ENCODE measurements at regions not wholly inside any gene's neighbourhood (a gene's known extent, or its start where the extent isn't known, plus 50 kb on each side); places are given as distances from the start of the nearest gene placed in this dataset.
"Not testable (repeated sequence)": the region's sequence is repeated elsewhere in the genome, so short reads cannot be mapped to it uniquely, and the experiment has no call there.

DNA sequence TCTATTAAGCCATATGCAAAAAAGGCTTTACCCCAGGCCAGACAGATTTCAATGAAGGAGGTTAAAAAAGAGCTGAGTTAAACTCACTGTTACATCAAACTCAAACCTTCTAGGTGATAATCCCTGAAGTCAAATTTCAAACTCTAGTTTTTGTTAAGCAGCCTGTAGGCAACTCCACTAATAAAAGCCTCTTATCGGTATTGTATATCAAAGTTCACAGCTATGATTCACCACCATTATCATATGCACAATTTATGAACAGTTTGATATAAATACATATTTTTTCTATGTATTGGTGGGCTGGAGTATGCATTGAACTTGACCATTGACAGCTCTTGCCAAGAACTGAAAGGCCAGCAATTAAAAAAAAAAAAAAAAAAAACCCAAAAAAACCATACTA, 308.2 kb downstream of the BTBD3 start:
- POLR2A ChIA-PET (ENCODE audit: low non-redundant PET), result no interaction called here
- H3K27ac ChIP-seq, result no peak overlapping the region
- no peak for DNase-seq (ENCODE audit: low spot score)
- TF ChIP-seq, protein P1, sequence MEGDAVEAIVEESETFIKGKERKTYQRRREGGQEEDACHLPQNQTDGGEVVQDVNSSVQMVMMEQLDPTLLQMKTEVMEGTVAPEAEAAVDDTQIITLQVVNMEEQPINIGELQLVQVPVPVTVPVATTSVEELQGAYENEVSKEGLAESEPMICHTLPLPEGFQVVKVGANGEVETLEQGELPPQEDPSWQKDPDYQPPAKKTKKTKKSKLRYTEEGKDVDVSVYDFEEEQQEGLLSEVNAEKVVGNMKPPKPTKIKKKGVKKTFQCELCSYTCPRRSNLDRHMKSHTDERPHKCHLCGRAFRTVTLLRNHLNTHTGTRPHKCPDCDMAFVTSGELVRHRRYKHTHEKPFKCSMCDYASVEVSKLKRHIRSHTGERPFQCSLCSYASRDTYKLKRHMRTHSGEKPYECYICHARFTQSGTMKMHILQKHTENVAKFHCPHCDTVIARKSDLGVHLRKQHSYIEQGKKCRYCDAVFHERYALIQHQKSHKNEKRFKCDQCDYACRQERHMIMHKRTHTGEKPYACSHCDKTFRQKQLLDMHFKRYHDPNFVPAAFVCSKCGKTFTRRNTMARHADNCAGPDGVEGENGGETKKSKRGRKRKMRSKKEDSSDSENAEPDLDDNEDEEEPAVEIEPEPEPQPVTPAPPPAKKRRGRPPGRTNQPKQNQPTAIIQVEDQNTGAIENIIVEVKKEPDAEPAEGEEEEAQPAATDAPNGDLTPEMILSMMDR (conservative IDR thresholded peaks at IDR 0.05; ENCODE audit: low read depth), result no peak
- CTCF ChIA-PET, result no interaction called here

DNA sequence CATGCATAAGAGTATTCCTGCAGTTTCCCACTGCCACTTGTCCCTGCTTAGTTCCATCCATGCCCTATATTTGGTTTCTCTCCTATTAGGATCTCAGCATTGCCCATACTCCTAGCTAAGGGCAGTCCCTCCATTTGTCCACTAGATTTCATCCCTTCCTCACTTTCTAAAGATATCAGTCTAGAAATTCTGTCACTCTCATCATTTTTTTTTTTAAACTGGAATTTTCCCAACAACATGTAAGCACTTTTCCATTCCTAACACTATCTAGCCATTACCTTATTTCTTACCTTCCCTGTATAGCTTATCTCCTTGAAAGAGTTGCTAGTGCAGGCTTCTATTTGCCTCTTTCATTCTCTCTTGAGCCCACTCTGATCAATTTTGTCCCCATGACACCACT, 312.2 kb downstream of the BTBD3 start:
- DNase-seq (ENCODE audit: low spot score), result no peak
- H3K27ac ChIP-seq, result no peak overlapping the region
- TF ChIP-seq, protein P1 (conservative IDR thresholded peaks at IDR 0.05; ENCODE audit: low read depth), result no peak
- ChIA-PET POLR2A (ENCODE audit: low non-redundant PET) (no interaction called here), CTCF (no interaction called here)

DNA sequence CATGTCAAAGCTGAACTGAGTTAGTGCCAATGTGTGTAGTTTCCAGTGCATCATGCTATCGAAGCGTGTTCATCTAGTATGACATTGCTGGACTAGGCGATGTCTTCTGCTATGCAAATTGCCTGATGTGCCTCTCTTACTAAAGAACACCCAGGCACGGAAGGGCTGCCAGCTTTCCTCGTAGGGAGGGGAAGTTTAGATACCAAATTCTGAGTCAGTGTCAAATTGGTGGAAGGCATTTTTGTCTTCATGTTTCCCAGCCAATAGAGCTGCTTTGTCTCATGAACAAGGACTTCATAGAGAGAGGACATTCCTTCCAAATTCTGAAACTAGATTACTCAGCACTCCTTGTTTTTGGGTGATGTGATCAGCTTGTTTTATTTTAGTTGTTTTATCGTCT, 320.1 kb downstream of the BTBD3 start:
- TF ChIP-seq, protein P1 (conservative IDR thresholded peaks at IDR 0.05; ENCODE audit: low read depth), result no peak
- DNase-seq (ENCODE audit: low spot score), result no peak
- ChIA-PET CTCF (no interaction called here), POLR2A (ENCODE audit: low non-redundant PET) (no interaction called here)
- no peak overlapping the region for H3K27ac ChIP-seq

DNA sequence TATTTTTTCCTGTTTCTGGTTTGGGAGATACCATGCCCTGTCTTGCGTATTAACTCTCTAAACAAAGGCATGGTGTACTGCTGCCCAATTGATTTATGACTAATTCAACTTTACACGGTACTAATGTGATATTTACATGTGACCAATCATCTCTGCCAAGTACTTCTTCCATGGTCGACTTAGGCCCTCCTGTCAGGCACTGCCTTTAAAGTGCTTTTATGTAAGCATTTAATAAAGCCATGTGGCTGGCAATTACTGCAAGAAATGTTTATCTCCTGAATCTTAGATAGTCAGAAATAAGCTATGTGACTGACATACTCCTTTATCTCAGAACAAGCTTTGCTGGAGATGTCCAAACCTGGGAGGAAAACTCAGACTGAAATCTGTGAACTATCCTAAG, 323.4 kb downstream of the BTBD3 start:
- no peak for DNase-seq (ENCODE audit: low spot score)
- CTCF ChIA-PET, result no interaction called here
- no peak overlapping the region for H3K27ac ChIP-seq
- TF ChIP-seq, protein P1 (conservative IDR thresholded peaks at IDR 0.05; ENCODE audit: low read depth), result no peak
- POLR2A ChIA-PET (ENCODE audit: low non-redundant PET), result no interaction called here

DNA sequence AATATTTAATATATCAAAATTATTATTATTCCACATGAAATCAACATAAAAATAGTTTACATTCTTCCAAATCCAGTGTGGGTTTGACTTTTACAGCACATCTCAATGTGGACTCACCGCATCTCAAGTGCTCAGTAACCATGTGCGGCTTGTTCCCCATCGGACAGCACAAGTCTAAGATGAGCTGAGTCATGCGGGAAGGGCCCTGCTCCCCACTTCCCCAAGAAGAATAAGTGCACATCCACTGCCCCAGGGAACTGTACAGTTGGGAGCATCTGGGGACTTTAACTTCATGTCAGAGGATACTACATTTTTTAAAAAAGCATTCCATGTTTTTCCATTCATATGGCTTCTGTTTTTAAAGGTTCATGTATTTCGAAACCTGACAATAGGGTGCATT, 325.6 kb downstream of the BTBD3 start:
- CTCF ChIA-PET, result no interaction called here
- TF ChIP-seq, protein P1 (conservative IDR thresholded peaks at IDR 0.05; ENCODE audit: low read depth), result no peak
- no peak for DNase-seq (ENCODE audit: low spot score)
- POLR2A ChIA-PET (ENCODE audit: low non-redundant PET), result no interaction called here
- H3K27ac ChIP-seq, result no peak overlapping the region

DNA sequence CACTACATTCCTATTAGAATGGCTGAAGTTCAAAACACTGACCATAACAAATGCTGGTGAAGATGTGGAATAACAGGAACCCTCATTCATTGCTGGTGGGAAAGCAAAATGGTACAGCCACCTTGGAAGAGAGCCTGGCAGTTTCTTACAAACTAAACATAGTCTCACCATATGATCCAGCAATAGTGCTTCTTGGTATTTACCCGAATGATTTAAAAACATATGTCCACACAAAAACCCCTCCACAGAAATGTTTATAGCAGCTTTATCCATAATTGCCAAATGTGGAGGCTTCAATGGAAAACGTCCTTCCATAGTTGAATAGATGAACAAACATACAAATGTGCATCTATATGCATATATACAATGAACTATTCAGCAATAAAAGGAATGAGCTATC, 330.8 kb downstream of the BTBD3 start:
- ChIA-PET POLR2A (ENCODE audit: low non-redundant PET) (no interaction called here), CTCF (no interaction called here)
- TF ChIP-seq, protein P1 (conservative IDR thresholded peaks at IDR 0.05; ENCODE audit: low read depth), result no peak
- no peak overlapping the region for H3K27ac ChIP-seq
- no peak for DNase-seq (ENCODE audit: low spot score)

DNA sequence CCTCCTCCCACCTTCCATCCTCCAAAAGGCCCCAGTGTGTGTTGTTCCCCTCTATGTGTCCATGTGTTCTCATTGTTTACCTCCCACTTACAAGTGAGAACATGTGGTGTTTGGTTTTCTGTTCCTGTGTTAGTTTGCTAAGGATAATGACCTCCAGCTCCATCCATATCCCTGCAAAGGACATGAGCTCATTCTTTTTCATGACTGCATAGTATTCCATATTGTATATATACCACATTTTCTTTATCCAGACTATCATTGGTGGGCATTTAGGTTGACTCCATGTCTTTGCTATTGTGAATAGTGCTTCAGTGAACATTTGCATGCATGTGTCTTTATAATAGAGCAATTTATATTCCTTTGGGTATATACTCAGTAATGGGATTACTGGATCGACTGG, 333.0 kb downstream of the BTBD3 start:
- CTCF ChIA-PET; POLR2A ChIA-PET (ENCODE audit: low non-redundant PET): not testable (repeated sequence)

More for the DNA sequence above, 333.0 kb downstream of the BTBD3 start:
- DNase-seq (ENCODE audit: low spot score); H3K27ac ChIP-seq: not testable (repeated sequence)
